ENCODE measurements at regions not wholly inside any gene's neighbourhood (a gene's known extent, or its start where the extent isn't known, plus 50 kb on each side); places are given as distances from the start of the nearest gene placed in this dataset.

GRCh38 chrX:2588049-2588448, 87.3 kb upstream of the DHRSX start:
- WGBS, 2 experiments (ENCODE audit: insufficient coverage in 1 of 2, insufficient read length in 1 of 2): 94 to 96% methylated on average over 4 of the region's 4 CpGs
- DNase-seq: no peak
- peaks cover 38% of the 10 kb centered on the region for H3K27me3 Mint-ChIP-seq (ENCODE audit: insufficient read depth)
- H3K27ac Mint-ChIP-seq: no peak overlapping the region
- peaks cover 24% of the 10 kb centered on the region for H3K4me1 Mint-ChIP-seq
- no peak for TF ChIP-seq CTCF (conservative IDR thresholded peaks at IDR 0.05)
- no peaks in the 10 kb centered on the region for H3K36me3 Mint-ChIP-seq (ENCODE audit: low read depth)
- no peak overlapping the region for H3K4me3 Mint-ChIP-seq
- H3K4me1 ChIP-seq (ENCODE audit: control insufficient read depth, insufficient read depth, low read length): no peaks in the 10 kb centered on the region
- H3K36me3 ChIP-seq (ENCODE audit: control insufficient read depth, insufficient read depth, low read length): no peaks in the 10 kb centered on the region
- H3K27ac ChIP-seq (ENCODE audit: low read depth, low read length): no peak overlapping the region
- H3K9ac ChIP-seq (ENCODE audit: extremely low read depth, low read length, poor library complexity, severe bottlenecking): no peak overlapping the region
- H3K9me3 Mint-ChIP-seq: no peaks in the 10 kb centered on the region
- H3K4me3 ChIP-seq (ENCODE audit: low read length): no peak overlapping the region
- H3K9me3 ChIP-seq (ENCODE audit: control insufficient read depth, low read length): no peaks in the 10 kb centered on the region
- H3K27me3 ChIP-seq (ENCODE audit: control insufficient read depth, insufficient read depth, low read length, poor library complexity, severe bottlenecking): peaks cover 30% of the 10 kb centered on the region

GRCh38 chrX:2587146-2587545, 86.4 kb upstream of the DHRSX start:
- Histone ChIP-seq H3K9me3 (ENCODE audit: control insufficient read depth, low read length) (no peaks in the 10 kb centered on the region), H3K4me3 (ENCODE audit: low read length) (no peak overlapping the region), H3K27me3 (ENCODE audit: control insufficient read depth, insufficient read depth, low read length, poor library complexity, severe bottlenecking) (peaks cover 39% of the 10 kb centered on the region), H3K9ac (ENCODE audit: extremely low read depth, low read length, poor library complexity, severe bottlenecking) (no peak overlapping the region), H3K4me1 (ENCODE audit: control insufficient read depth, insufficient read depth, low read length) (no peaks in the 10 kb centered on the region), H3K27ac (ENCODE audit: low read depth, low read length) (no peak overlapping the region), H3K36me3 (ENCODE audit: control insufficient read depth, insufficient read depth, low read length) (no peaks in the 10 kb centered on the region)
- 77 to 96% methylated on average over 3 to 4 of the region's 4 CpGs for WGBS, 2 experiments (ENCODE audit: insufficient coverage in 1 of 2, insufficient read length in 1 of 2)
- H3K36me3 Mint-ChIP-seq (ENCODE audit: low read depth): no peaks in the 10 kb centered on the region
- no peaks in the 10 kb centered on the region for H3K9me3 Mint-ChIP-seq
- no peak for TF ChIP-seq CTCF (conservative IDR thresholded peaks at IDR 0.05)
- peaks cover 47% of the 10 kb centered on the region for H3K27me3 Mint-ChIP-seq (ENCODE audit: insufficient read depth)
- no peak for DNase-seq
- H3K27ac Mint-ChIP-seq: no peak overlapping the region
- H3K4me3 Mint-ChIP-seq: no peak overlapping the region
- peaks cover 22% of the 10 kb centered on the region for H3K4me1 Mint-ChIP-seq

- no peaks in the 10 kb centered on the region for H3K36me3 Mint-ChIP-seq (ENCODE audit: low read depth)
- 67 to 70% methylated on average over 6 to 8 of the region's 8 CpGs for WGBS, 2 experiments (ENCODE audit: insufficient coverage in 1 of 2, insufficient read length in 1 of 2)
- peaks cover 13% of the 10 kb centered on the region for H3K4me1 Mint-ChIP-seq
- Histone ChIP-seq H3K36me3 (ENCODE audit: control insufficient read depth, insufficient read depth, low read length) (no peaks in the 10 kb centered on the region), H3K9me3 (ENCODE audit: control insufficient read depth, low read length) (no peaks in the 10 kb centered on the region), H3K9ac (ENCODE audit: extremely low read depth, low read length, poor library complexity, severe bottlenecking) (no peak overlapping the region), H3K4me3 (ENCODE audit: low read length) (no peak overlapping the region), H3K4me1 (ENCODE audit: control insufficient read depth, insufficient read depth, low read length) (no peaks in the 10 kb centered on the region), H3K27ac (ENCODE audit: low read depth, low read length) (no peak overlapping the region), H3K27me3 (ENCODE audit: control insufficient read depth, insufficient read depth, low read length, poor library complexity, severe bottlenecking) (peaks cover 50% of the 10 kb centered on the region)
- no peak overlapping the region for H3K27ac Mint-ChIP-seq
- peak overlapping the region; percentile 58 for H3K4me3 Mint-ChIP-seq
- DNase-seq: peak; percentile 58
- H3K9me3 Mint-ChIP-seq: no peaks in the 10 kb centered on the region
- H3K27me3 Mint-ChIP-seq (ENCODE audit: insufficient read depth): peaks cover 63% of the 10 kb centered on the region
- no peak for TF ChIP-seq CTCF (conservative IDR thresholded peaks at IDR 0.05)
Observed at GRCh38 chrX:2585158-2585470, 84.3 kb upstream of the DHRSX start.

Data from endodermal cell (in vitro differentiated cells).